ENCODE measurements at regions not wholly inside any gene's neighbourhood (a gene's known extent, or its start where the extent isn't known, plus 50 kb on each side); places are given as distances from the start of the nearest gene placed in this dataset.

DNA sequence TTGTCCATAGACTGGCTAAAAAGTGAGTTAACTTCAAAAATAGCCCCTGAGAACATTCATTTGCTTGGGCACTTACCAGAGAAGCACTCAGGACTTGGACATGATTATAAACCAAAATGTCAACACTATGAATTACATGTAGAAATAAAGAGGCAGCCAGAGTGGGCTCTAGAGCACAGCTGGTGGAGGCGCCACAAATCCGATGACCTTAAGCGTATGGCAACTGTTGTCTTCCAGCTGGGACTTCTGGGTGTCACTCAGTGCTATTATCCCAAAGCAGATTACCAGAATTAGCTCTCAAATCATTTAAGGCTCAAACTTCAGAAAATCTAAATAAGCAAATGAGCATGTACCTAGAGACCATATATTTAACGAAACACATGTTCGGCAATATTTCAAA lies 1255.5 kb upstream of the SLC10A2 start:
- TF ChIP-seq EZH2 (IDR thresholded peaks at IDR 0.05) (no peak), POLR2AphosphoS5 (IDR thresholded peaks at IDR 0.05; ENCODE audit: borderline replicate concordance, low read depth, low read length) (no peak), FOXP2 (optimal IDR thresholded peaks at IDR 0.05; ENCODE audit: control extremely low read depth, extremely low read length, insufficient read depth) (no peak)

Data from SK-N-MC (cell line).